Endothelial cell of umbilical vein (primary cell): ENCODE measurements at regions not wholly inside any gene's neighbourhood (a gene's known extent, or its start where the extent isn't known, plus 50 kb on each side); places are given as distances from the start of the nearest gene placed in this dataset.

Experiments used
- BruUV-seq: library from RNA; stranded (reverse); fragments of 400-500 nt; replicated peaks from 2 replicates; lab custom pipeline; 2021; lab: Mats Ljungman, UMichigan
- CTCF ChIA-PET: fragments of 300-600, 350-600 bp; sonication (Branson Sonifier 250); formaldehyde crosslinking; loops from one replicate; lab custom pipeline; 2021; ENCODE audit warnings: antibody characterized with exemption, inconsistent platforms; lab: Charles Lee
- POLR2A ChIA-PET: fragments of 300-600, 350-600 bp; sonication (Branson Sonifier 250); formaldehyde crosslinking; loops from one replicate; lab custom pipeline; 2021; ENCODE audit warnings: antibody characterized with exemption, inconsistent platforms; lab: Charles Lee
- DNase-seq: peaks from one replicate; pipeline ENCODE4 v3.0.0-alpha.2; 2011; ENCODE audit warnings: low read depth, low spot score
- FAIRE-seq: peaks from 2 replicates; lab custom pipeline; 2011; peaks lifted over from hg19 to GRCh38; lab: Jason Lieb, UNC
- H2AFZ ChIP-seq: 2 replicates; pipeline ENCODE4 v1.6.0; 2012; ENCODE audit warnings: low read depth, low read length, control low read depth, inconsistent platforms
- H3K27ac ChIP-seq: 2 replicates; pipeline ENCODE4 v1.5.1; 2011; ENCODE audit warnings: low read depth, mild to moderate bottlenecking, control low read depth, low read length, moderate library complexity; ENCODE audit not compliant: insufficient read depth
- H3K27me3 ChIP-seq, 2 experiments: 2 replicates each; pipeline versions ENCODE4 v1.6.0 to v1.6.1; 2011; ENCODE audit warnings: low read length in 2 of 2, mixed read lengths in 1 of 2; ENCODE audit not compliant: control insufficient read depth in 2 of 2, insufficient read depth in 2 of 2
- H3K36me3 ChIP-seq, 2 experiments: 2 replicates in 1 of 2; 3 replicates in 1 of 2; pipeline ENCODE4 v1.5.1; 2011; ENCODE audit warnings: low read length in 2 of 2, mild to moderate bottlenecking in 1 of 2, moderate library complexity in 1 of 2; ENCODE audit not compliant: control insufficient read depth in 2 of 2, insufficient read depth in 2 of 2; ENCODE audit errors: extremely low read depth in 1 of 2
- H3K4me1 ChIP-seq: 3 replicates; pipeline ENCODE4 v1.5.1; 2011; ENCODE audit warnings: mild to moderate bottlenecking, low read length; ENCODE audit not compliant: control insufficient read depth, insufficient read depth; ENCODE audit errors: extremely low read depth
- H3K4me2 ChIP-seq: 2 replicates; pipeline ENCODE4 v1.6.1; 2011; ENCODE audit warnings: low read length, control low read depth, mixed read lengths; ENCODE audit not compliant: insufficient read depth
- H3K4me3 ChIP-seq, 3 experiments: fragments of 200-600 bp in 1 of 3; sonication (generic), shearing (Covaris generic) in 1 of 3; replicated peaks in 1 of 3; 2 replicates each; pipeline ENCODE4 v1.5.1; 2011 to 2016; ENCODE audit warnings: control low read depth in 3 of 3, low read length in 3 of 3, mild to moderate bottlenecking in 2 of 3, inconsistent platforms in 1 of 3, low read depth in 1 of 3, moderate library complexity in 1 of 3; ENCODE audit not compliant: insufficient read depth in 1 of 3
- H3K79me2 ChIP-seq: 2 replicates; pipeline ENCODE4 v1.6.0; 2012; ENCODE audit warnings: low read length, inconsistent platforms; ENCODE audit not compliant: control insufficient read depth, insufficient read depth
- H3K9ac ChIP-seq: replicated peaks from 2 replicates; pipeline ENCODE3; 2011; ENCODE audit warnings: low read length, control low read depth; ENCODE audit not compliant: insufficient read depth; ENCODE audit errors: extremely low read depth
- H3K9me1 ChIP-seq: replicated peaks from 3 replicates; pipeline ENCODE4 v1.6.0; 2011; ENCODE audit warnings: mild to moderate bottlenecking, low read length; ENCODE audit not compliant: control insufficient read depth, insufficient read depth; ENCODE audit errors: extremely low read depth
- H3K9me3 ChIP-seq: replicated peaks from 2 replicates; pipeline ENCODE4 v1.5.1; 2012; ENCODE audit warnings: low read length, inconsistent platforms; ENCODE audit not compliant: control insufficient read depth, insufficient read depth
- H4K20me1 ChIP-seq: replicated peaks from 2 replicates; pipeline ENCODE3; 2011; ENCODE audit warnings: mild to moderate bottlenecking, low read length; ENCODE audit not compliant: control insufficient read depth, insufficient read depth; ENCODE audit errors: extremely low read depth
- CTCF ChIP-seq, 2 donors: IDR thresholded peaks; 1 replicate in 1 of 2; 2 replicates in 1 of 2; pipeline ENCODE4 v1.5.1; 2011; ENCODE audit warnings: low read length in 2 of 2, mild to moderate bottlenecking in 2 of 2, moderate library complexity in 2 of 2, control low read depth in 1 of 2, inconsistent platforms in 1 of 2, low read depth in 1 of 2; ENCODE audit not compliant: insufficient read depth in 1 of 2; ENCODE audit errors: extremely low read depth in 1 of 2
- EZH2 ChIP-seq: IDR thresholded peaks from 2 replicates; pipeline ENCODE4 v1.6.1; 2012; ENCODE audit warnings: borderline replicate concordance, low read depth, mild to moderate bottlenecking, moderate library complexity, low read length, inconsistent platforms; ENCODE audit not compliant: severe bottlenecking
- FOS ChIP-seq: IDR thresholded peaks from 2 replicates; pipeline ENCODE4 v1.6.1; 2011; ENCODE audit warnings: mild to moderate bottlenecking, low read length, moderate library complexity, borderline replicate concordance; ENCODE audit not compliant: insufficient read depth
- GATA2 ChIP-seq: IDR thresholded peaks from 2 replicates; pipeline ENCODE4 v1.7.0; 2011; ENCODE audit warnings: low read depth, mild to moderate bottlenecking, moderate library complexity, mixed read lengths, low read length; ENCODE audit not compliant: insufficient read length, insufficient read depth
- JUN ChIP-seq: IDR thresholded peaks from 2 replicates; pipeline ENCODE4 v1.6.1; 2011; ENCODE audit warnings: borderline replicate concordance, low read depth; ENCODE audit not compliant: insufficient read length, insufficient read depth
- MAX ChIP-seq: IDR thresholded peaks from 2 replicates; pipeline ENCODE4 v1.6.1; 2011; ENCODE audit not compliant: insufficient read depth, insufficient read length
- MYC ChIP-seq: IDR thresholded peaks from one replicate; pipeline ENCODE4 v1.6.1; 2011; ENCODE audit warnings: mild to moderate bottlenecking, low read depth, low read length
- POLR2A ChIP-seq: IDR thresholded peaks from 2 replicates; pipeline ENCODE4 v1.6.1; 2012; ENCODE audit warnings: low read depth, mild to moderate bottlenecking, control low read depth, low read length
- POLR2AphosphoS5 ChIP-seq: IDR thresholded peaks from 2 replicates; pipeline ENCODE4 v1.6.1; 2012; ENCODE audit warnings: low read depth, mild to moderate bottlenecking, control low read depth, low read length, moderate library complexity; ENCODE audit not compliant: insufficient read depth
- dilution Hi-C: fragments of 300-500 bp; cut with MboI; formaldehyde crosslinking; loops from one replicate; pipeline ENCODE4 v1.15.0; 2019; ENCODE audit warnings: low sequenced_read_pairs; ENCODE audit not compliant: extremely low pct_ligation_motif_present
- intact Hi-C: fragments of 100-400 bp; cut with micrococcal nuclease; formaldehyde crosslinking; loops from one replicate; pipeline ENCODE4 v1.10.0; 2022

- CTCF ChIA-PET, result no interaction called here
- intact Hi-C loops, result no loop called here
- Histone ChIP-seq H3K9me3 (no peaks in the 10 kb centered on the region), H3K36me3 (no peaks in the 10 kb centered on the region), H3K79me2 (no peaks in the 10 kb centered on the region), H2AFZ (no peak overlapping the region), H3K4me3 (no peak overlapping the region), H3K9ac (no peak overlapping the region), H3K9me1 (no peaks in the 10 kb centered on the region), H3K4me1 (no peaks in the 10 kb centered on the region), H3K4me2 (no peak overlapping the region), H3K27me3 (no peaks in the 10 kb centered on the region), H3K27ac (no peak overlapping the region), H4K20me1 (no peaks in the 10 kb centered on the region)
- FAIRE-seq (no peak), DNase-seq (no peak)
- TF ChIP-seq POLR2AphosphoS5 (no peak), MAX (no peak), POLR2A (no peak), FOS (no peak), CTCF (IDR thresholded peaks at IDR 0.05; ENCODE audit: extremely low read depth in 1 of 2, insufficient read depth in 1 of 2, low read depth in 1 of 2, low read length in 2 of 2) (no peak), GATA2 (no peak), MYC (no peak), EZH2 (no peak), JUN (no peak)
- no TSS peak for BruUV-seq
- dilution Hi-C loops, result no loop called here
- POLR2A ChIA-PET, result no interaction called here
These were observed 369.9 kb upstream of the FAM174A start for GRCh38 chr5:100165309-100165708.
